B cell (primary cell): ENCODE measurements at regions not wholly inside any gene's neighbourhood (a gene's known extent, or its start where the extent isn't known, plus 50 kb on each side); places are given as distances from the start of the nearest gene placed in this dataset.

Experiments used
- EZH2 ChIP-seq: IDR thresholded peaks from 2 replicates; pipeline ENCODE4 v1.6.1; 2012; ENCODE audit warnings: borderline replicate concordance, low read depth, mild to moderate bottlenecking, moderate library complexity, low read length; ENCODE audit not compliant: insufficient read depth, poor library complexity, severe bottlenecking
- TF ChIP-seq, protein P1 (sequence below): fragments of 200-600 bp; IDR thresholded peaks from one replicate; pipeline ENCODE4 v1.8.0; 2022; ENCODE audit warnings: antibody characterized with exemption, mild to moderate bottlenecking

DNA sequence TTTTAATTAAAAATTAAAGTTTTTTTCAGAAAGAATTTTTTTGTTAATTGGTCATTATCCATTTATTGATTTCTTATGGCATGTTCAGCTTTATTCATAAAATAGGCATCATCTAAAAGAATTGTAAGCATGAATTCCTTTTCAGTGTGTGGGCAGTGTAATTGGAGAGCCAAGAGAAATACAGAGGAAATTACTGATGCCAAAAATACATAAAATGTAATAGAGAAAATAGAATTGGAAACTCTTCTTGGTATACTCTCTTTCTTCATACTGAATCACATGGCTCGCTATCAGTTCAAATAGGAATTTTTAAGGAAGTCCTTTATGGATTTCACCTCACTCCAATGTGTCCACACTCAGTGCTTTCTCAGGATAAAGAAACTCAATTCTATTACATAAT, 663.6 kb upstream of the NRXN1 start:
- TF ChIP-seq, protein P1, sequence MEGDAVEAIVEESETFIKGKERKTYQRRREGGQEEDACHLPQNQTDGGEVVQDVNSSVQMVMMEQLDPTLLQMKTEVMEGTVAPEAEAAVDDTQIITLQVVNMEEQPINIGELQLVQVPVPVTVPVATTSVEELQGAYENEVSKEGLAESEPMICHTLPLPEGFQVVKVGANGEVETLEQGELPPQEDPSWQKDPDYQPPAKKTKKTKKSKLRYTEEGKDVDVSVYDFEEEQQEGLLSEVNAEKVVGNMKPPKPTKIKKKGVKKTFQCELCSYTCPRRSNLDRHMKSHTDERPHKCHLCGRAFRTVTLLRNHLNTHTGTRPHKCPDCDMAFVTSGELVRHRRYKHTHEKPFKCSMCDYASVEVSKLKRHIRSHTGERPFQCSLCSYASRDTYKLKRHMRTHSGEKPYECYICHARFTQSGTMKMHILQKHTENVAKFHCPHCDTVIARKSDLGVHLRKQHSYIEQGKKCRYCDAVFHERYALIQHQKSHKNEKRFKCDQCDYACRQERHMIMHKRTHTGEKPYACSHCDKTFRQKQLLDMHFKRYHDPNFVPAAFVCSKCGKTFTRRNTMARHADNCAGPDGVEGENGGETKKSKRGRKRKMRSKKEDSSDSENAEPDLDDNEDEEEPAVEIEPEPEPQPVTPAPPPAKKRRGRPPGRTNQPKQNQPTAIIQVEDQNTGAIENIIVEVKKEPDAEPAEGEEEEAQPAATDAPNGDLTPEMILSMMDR: no peak
- TF ChIP-seq EZH2: no peak
